HuH-7 (cell line): ENCODE measurements at regions not wholly inside any gene's neighbourhood (a gene's known extent, or its start where the extent isn't known, plus 50 kb on each side); places are given as distances from the start of the nearest gene placed in this dataset.

Experiments used
- DNase-seq: peaks from one replicate; pipeline ENCODE4 v3.0.0; 2011; ENCODE audit warnings: low spot score

- no peak for DNase-seq
Measured at GRCh38 chr6:109295109-109295773, 87.0 kb downstream of the CD164 start.

DNA sequence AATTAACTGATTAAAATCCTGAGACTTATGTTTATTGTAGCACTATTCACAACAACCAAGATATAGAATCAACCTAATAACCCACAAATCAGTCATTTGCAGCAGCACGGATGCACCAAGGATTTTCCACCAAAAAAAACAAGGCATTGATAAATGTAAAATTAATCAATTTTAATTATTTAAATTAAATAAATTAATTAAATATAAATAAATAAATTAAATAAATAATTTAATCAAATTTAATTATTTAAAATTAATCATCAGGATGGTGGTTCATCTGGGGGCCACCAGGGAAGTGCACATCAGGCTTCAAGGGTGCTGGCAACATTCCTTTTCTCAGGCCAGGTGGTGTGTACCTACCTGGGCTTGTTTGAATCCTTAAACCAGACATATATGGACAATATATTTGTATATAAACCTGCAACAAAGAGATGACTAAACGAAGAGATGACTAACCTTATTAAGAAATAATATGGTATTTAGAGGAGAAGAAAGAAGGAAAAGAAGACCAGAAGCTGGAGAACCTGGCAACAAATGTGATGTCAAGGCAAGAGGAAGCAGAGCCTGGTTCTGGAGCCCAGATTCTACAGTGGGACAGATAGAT lies 89.2 kb downstream of the CD164 start:
- DNase-seq = no peak

GRCh38 chr6:109292420-109292819 lies 89.8 kb downstream of the CD164 start:
- peak; percentile 18 for DNase-seq

GRCh38 chr6:109291902-109292301 lies 90.4 kb downstream of the CD164 start:
- DNase-seq = no peak

DNA sequence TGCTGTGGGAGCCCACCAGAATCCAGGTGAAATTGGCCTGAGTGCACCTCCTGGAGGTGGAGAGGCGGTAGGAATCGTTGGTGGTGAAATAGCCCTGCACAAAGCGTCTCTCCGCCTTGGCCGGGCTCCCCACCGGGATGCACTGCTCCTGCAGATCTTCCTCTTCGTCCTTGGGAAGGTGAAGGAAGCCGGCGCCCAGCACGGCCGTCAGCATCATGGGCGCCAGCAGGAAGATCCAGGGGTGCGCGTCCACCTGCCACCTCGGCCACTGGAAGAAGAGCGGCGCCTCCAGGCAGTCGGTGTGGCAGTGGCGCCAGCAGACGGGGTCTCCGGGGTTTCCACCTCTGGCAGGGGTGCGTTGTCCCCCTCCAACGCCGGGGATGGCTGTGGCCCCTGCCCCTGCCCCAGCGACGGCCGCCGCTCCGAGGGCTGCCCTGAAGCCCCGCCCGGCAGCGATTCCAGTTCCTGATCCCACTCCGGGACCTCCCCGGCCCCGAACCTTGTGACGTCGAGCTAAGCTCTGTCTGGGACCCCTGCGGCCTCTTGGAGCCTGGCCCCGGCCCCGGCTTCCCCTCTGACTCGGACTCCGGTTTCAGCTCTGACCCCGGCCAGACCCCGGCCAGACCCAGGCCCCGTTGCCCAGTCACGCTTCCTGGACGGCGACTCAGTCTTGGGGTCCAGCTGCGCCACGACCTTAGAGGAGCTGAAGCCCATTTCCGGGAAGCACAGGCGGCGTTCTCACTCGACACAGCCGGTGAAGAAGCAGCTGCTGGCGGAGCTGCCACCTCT lies 91.9 kb downstream of the CD164 start:
- DNase-seq = no peak

GRCh38 chr6:109285366-109285765 lies 96.9 kb downstream of the CD164 start:
- DNase-seq = no peak

DNA sequence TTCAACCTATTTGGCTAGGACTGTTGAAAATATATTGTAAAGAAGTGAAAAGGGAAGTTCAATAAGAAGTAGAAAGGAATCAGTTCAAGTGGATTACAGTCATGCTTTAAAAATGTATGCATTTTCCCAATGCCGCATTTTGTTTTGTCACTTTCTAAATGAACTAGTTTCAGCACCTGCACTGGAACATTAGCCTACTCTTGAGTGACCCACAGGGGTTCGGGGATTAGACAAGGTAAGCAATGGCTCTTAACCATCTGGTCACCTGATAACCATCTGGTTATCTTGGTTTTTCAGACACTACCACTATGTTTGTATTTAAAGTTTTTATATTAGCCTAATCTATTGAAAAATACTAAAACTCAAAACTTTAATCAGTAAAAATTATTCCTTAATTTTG lies 97.6 kb downstream of the CD164 start:
- no peak for DNase-seq

DNA sequence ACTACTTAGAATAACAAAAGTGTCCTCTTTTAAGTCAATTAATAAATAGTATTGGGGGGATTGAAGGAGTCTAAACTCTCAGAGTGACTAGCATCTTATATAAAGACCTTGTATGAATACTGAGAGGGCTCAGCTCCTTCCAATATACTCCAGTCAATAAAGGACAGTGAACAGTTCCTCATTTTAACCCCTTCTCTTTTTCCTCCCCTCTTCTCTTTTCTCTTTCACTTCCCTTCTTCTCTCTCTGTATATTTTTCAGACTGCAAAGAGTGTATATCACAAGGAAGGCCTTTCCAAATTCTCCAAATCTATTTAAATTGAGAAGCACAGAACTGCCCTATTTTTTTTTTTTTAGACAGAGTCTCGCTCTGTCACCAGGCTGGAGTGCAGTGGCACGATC lies 99.5 kb downstream of the CD164 start:
- no peak for DNase-seq

DNA sequence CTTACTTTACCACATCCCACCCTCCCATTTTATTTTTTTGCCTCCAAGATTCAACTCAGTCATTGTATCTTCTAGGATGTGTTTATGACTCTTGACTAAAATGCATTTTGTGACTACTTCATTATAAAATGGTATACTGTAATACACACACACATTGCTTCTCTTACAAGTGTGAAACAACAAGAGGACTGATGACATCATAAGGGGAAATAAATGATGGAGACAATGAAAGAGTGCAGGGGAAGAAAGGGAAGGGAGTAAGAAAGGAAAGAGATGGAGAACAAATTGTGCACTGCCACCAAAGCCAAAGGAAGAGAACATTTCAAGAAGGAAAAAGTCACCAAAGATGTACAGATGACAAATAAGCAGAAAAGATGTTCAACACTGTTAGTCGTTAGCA lies 102.6 kb downstream of the CD164 start:
- DNase-seq = no peak

GRCh38 chr6:109271622-109272021 lies 110.6 kb downstream of the CD164 start:
- no peak for DNase-seq

DNA sequence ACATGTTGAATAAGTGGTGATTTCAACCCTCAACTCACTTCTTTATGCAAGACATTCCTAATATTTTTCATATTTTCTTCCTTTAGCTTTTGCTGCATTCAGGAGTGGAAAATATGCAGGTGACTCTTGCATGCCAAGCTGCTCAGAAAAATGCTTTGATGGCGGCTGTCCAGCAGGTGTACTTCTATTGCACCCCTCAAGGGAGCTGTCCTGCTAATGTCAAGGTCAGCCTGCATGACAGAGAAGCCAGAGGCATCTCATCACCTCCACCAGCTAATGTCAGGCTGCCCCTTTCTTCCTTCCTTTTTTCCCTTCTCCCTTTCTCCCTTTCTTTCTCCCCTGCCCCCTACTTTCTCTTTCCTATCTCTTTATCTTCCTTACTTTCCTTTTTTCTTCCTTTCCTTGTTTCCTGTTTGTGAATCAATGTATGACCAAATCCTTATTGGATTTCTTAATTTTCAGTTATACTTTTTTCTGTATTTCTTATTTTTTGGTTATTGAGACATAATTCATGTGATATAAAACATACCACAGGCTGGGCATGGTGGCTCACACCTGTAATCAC lies 112.2 kb downstream of the CD164 start:
- DNase-seq = no peak

DNA sequence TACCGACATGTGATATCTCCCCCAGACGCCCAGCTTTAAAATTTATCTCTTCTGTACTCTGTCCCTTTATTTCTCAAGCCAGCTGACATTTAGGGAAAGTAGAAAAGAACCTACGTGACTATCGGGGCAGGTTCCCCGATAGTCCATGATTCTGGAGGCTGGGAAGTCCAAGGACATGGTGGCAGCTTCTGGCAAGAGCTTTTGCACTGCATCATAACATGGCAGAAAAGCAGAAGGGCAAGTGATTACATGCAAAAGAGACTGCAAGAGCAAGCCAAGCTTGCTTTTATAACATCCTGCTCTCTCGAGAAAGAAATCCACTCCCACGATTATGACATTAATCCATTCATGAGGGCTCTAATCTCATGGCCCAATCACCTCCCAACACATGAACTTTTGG lies 113.2 kb downstream of the CD164 start:
- no peak for DNase-seq

DNA sequence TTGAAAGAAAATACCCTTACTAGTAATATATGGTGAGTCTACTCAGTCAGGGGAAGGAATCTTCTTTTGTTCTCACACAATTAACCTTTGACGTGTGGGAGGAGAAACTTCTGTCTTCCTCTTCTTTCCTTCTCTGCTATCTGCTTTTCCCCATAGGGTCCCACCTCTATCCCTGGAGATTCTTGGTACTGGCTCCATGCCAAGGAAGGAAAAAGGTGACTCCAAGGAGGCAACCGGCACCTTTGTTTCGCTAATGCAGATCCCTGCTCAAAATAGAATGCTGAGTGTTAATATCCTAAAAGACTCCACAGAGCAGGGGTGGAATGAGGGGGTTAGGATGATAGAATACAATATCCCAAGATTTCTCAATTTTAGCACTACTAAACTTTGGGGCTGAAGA lies 116.7 kb downstream of the CD164 start:
- DNase-seq = no peak

DNA sequence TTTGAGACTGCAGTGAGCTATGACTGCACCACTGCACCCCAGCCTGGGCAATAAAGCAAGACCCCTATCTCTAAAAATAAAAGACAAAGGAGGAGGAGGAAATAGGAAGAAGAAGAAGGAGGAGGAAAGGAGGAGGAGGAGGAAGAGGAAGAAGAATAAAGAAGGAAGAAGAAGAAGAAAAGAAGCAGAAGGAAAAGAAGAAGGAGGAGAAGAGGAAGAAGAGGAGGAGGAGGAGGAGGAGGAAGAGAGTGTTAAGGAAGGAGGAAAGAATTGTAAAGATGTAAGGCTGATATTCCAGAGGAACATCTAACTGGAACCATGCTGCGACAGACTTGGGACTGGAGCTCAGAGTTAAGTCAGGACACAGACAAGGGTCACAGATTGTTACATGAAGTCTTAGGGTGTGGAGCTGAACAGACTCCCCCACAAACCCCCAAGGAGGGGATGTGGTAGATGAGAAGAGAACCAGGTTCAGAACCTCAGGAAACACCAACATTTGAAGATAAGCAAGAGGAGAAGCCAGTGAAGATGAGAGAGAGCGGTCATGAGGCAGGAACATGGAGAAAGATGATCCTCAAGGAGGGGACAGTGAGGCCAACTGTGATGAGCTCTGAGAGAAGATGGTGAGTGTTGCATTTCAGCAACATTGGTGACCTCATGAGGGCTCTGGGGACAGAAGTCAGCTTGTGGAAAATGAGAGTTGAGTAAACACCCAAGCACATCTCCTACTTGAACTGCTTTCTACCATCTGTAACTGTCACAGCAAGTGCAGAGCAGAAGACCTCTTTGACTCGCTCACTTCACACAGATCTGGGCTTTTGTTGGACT lies 118.2 kb downstream of the CD164 start:
- DNase-seq = no peak

- no peak for DNase-seq
Measured at GRCh38 chr6:109262261-109262660, 120.0 kb downstream of the CD164 start.

- DNase-seq = no peak
Measured at GRCh38 chr6:109261811-109262210, 120.5 kb downstream of the CD164 start.

DNA sequence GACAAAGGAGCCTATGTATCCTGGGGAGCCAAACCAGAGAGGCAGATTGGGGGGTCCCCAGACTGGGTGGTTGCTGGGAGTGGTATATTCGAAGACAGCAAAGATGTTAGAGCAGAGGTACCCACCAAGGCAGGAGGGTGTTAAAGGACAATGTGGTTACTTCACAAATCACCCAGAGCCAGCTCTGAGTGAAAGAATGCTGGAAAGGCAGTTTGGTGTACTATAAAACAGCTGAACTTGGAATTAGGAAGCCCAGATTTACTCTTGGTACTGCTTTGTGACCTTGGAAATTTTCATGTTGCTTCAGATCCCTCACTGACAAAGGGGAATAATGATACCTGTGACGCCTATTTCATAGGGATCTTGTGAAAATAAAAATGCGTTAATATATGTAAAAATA lies 121.6 kb downstream of the CD164 start:
- DNase-seq = no peak

GRCh38 chr6:109260126-109260525 lies 122.1 kb downstream of the CD164 start:
- no peak for DNase-seq

GRCh38 chr6:109258129-109258528 lies 124.1 kb downstream of the CD164 start:
- DNase-seq = no peak

- no peak for DNase-seq
Measured at GRCh38 chr6:109257494-109257893, 124.8 kb downstream of the CD164 start.

GRCh38 chr6:109255946-109256640 lies 126.2 kb downstream of the CD164 start:
- no peak for DNase-seq

DNA sequence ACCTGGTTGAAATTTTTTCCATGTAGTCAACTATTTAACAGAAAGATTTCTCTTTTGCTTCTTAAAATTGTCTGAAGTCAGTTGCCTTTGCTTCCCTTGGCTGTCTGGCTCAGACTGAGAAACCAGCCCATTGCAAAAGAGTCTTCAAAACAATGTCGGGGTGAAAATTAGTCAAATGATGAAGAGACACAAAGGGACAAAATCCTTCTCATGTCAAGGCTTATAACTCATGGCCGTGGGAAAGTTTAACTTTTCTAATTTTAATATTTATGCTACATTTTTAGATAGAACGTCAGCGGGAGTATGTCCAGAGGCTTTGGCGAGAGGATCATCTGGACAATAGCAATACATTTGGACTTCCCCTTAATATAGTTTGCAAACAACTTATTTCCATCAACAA lies 127.2 kb downstream of the CD164 start:
- DNase-seq = no peak
